D721Med (cell line): ENCODE measurements at regions not wholly inside any gene's neighbourhood (a gene's known extent, or its start where the extent isn't known, plus 50 kb on each side); places are given as distances from the start of the nearest gene placed in this dataset.

Experiments used
- DNase-seq: peaks from one replicate; pipeline ENCODE4 v3.0.0; 2011; ENCODE audit warnings: low spot score; ENCODE audit not compliant: insufficient read length
- FAIRE-seq: peaks from 2 replicates; lab custom pipeline; 2011; peaks lifted over from hg19 to GRCh38; lab: Jason Lieb, UNC
- CTCF ChIP-seq: IDR thresholded peaks from 2 replicates; pipeline ENCODE4 v1.5.1; 2012; ENCODE audit warnings: mild to moderate bottlenecking, control low read depth; ENCODE audit not compliant: insufficient read depth; ENCODE audit errors: missing control alignments

- FAIRE-seq = no peak
- TF ChIP-seq CTCF = no peak
- no peak for DNase-seq
Measured at GRCh38 chr5:105751908-105752307, 1918.8 kb downstream of the EFNA5 start.

GRCh38 chr5:105745111-105745510 is 1925.6 kb downstream of the EFNA5 start:
- DNase-seq (no peak), FAIRE-seq (no peak)
- TF ChIP-seq CTCF = no peak

GRCh38 chr5:105740242-105740641 is 1930.5 kb downstream of the EFNA5 start:
- TF ChIP-seq CTCF = no peak
- DNase-seq = no peak
- FAIRE-seq = no peak

GRCh38 chr5:105739732-105740131 is 1931.0 kb downstream of the EFNA5 start:
- FAIRE-seq = no peak
- DNase-seq = no peak
- no peak for TF ChIP-seq CTCF

- TF ChIP-seq CTCF = no peak
- no peak for FAIRE-seq
- DNase-seq = no peak
Measured at GRCh38 chr5:105735704-105736103, 1935.0 kb downstream of the EFNA5 start.

GRCh38 chr5:105730982-105731381 is 1939.8 kb downstream of the EFNA5 start:
- no peak for TF ChIP-seq CTCF

GRCh38 chr5:105726093-105726492 is 1944.6 kb downstream of the EFNA5 start:
- DNase-seq (no peak), FAIRE-seq (no peak)
- no peak for TF ChIP-seq CTCF

More at GRCh38 chr5:105730982-105731381, 1939.8 kb downstream of the EFNA5 start:
- FAIRE-seq (no peak), DNase-seq (no peak)
